Mesenchymal stem cell (in vitro differentiated cells and primary cell): ENCODE measurements at regions not wholly inside any gene's neighbourhood (a gene's known extent, or its start where the extent isn't known, plus 50 kb on each side); places are given as distances from the start of the nearest gene placed in this dataset.

Experiments used
- DNase-seq: peaks from one replicate; pipeline ENCODE4 v3.0.0-alpha.2; 2013
- H2AFZ ChIP-seq: one replicate; pipeline ENCODE4 v1.6.1; 2013; ENCODE audit warnings: low read depth, mild to moderate bottlenecking, control low read depth, inconsistent platforms, low read length, moderate library complexity
- H2AK5ac ChIP-seq: 2 replicates; pipeline ENCODE4 v1.6.1; 2013; ENCODE audit warnings: low read length, moderate library complexity, mild to moderate bottlenecking, inconsistent platforms; ENCODE audit not compliant: severe bottlenecking
- H2BK120ac ChIP-seq: one replicate; pipeline ENCODE4 v1.6.1; 2013; ENCODE audit warnings: low read depth, mild to moderate bottlenecking, inconsistent platforms, low read length, moderate library complexity
- H2BK12ac ChIP-seq, 2 experiments: one replicate each; pipeline ENCODE4 v1.6.1; 2013; ENCODE audit warnings: inconsistent platforms in 2 of 2, low read length in 2 of 2, mild to moderate bottlenecking in 2 of 2, moderate library complexity in 2 of 2, control low read depth in 1 of 2
- H2BK15ac ChIP-seq: one replicate; pipeline ENCODE4 v1.6.1; 2013; ENCODE audit warnings: mild to moderate bottlenecking, low read depth, inconsistent platforms; ENCODE audit not compliant: poor library complexity, severe bottlenecking
- H2BK5ac ChIP-seq: 2 replicates; pipeline ENCODE4 v1.6.1; 2013; ENCODE audit warnings: low read depth, mild to moderate bottlenecking, low read length, control low read depth, inconsistent platforms; ENCODE audit not compliant: poor library complexity, severe bottlenecking
- H3K14ac ChIP-seq, 2 experiments: one replicate each; pipeline ENCODE4 v1.6.1; 2013; ENCODE audit warnings: inconsistent platforms in 2 of 2, low read length in 2 of 2, control low read depth in 1 of 2, mild to moderate bottlenecking in 1 of 2, moderate library complexity in 1 of 2
- H3K18ac ChIP-seq, 2 experiments: one replicate each; pipeline ENCODE4 v1.6.1; 2013; ENCODE audit warnings: inconsistent platforms in 2 of 2, low read length in 2 of 2, control low read depth in 1 of 2, low read depth in 1 of 2, mild to moderate bottlenecking in 1 of 2
- H3K23ac ChIP-seq, 2 experiments: one replicate each; pipeline ENCODE4 v1.6.1; 2013; ENCODE audit warnings: inconsistent platforms in 2 of 2, low read length in 2 of 2, mild to moderate bottlenecking in 2 of 2, moderate library complexity in 2 of 2, control low read depth in 1 of 2
- H3K27ac ChIP-seq: 2 replicates; pipeline ENCODE4 v1.5.1; 2013; ENCODE audit warnings: mild to moderate bottlenecking, moderate library complexity, low read length, control low read depth, inconsistent platforms; ENCODE audit not compliant: poor library complexity, severe bottlenecking
- H3K27me3 ChIP-seq, 2 experiments: 2 replicates each; pipeline versions ENCODE4 v1.6.1 to v1.7.0; 2013; ENCODE audit warnings: low read length in 2 of 2, mild to moderate bottlenecking in 2 of 2, moderate library complexity in 2 of 2, control low read depth in 1 of 2, inconsistent platforms in 1 of 2; ENCODE audit not compliant: control insufficient read depth in 1 of 2, insufficient read depth in 1 of 2
- H3K36me3 ChIP-seq, 2 experiments: 2 replicates each; pipeline versions ENCODE4 v1.6.1 to v1.7.0; 2013; ENCODE audit warnings: low read length in 2 of 2, control low read depth in 1 of 2, inconsistent platforms in 1 of 2, low read depth in 1 of 2, mild to moderate bottlenecking in 1 of 2; ENCODE audit not compliant: insufficient read depth in 2 of 2, control insufficient read depth in 1 of 2
- H3K4ac ChIP-seq, 2 experiments: one replicate each; pipeline ENCODE4 v1.6.1; 2013; ENCODE audit warnings: inconsistent platforms in 2 of 2, low read length in 2 of 2, mild to moderate bottlenecking in 2 of 2, moderate library complexity in 2 of 2, control low read depth in 1 of 2, low read depth in 1 of 2
- H3K4me1 ChIP-seq: 2 replicates; pipeline ENCODE4 v1.6.1; 2013; ENCODE audit warnings: low read depth, low read length, control low read depth; ENCODE audit not compliant: control insufficient read depth, insufficient read depth
- H3K4me2 ChIP-seq: 2 replicates; pipeline ENCODE4 v1.6.1; 2013; ENCODE audit warnings: low read length, mild to moderate bottlenecking, inconsistent platforms; ENCODE audit not compliant: poor library complexity, severe bottlenecking
- H3K4me3 ChIP-seq, 2 experiments: 2 replicates each; pipeline versions ENCODE4 v1.5.1 to v1.7.0; 2013; ENCODE audit warnings: low read length in 2 of 2, mild to moderate bottlenecking in 2 of 2, control low read depth in 1 of 2, low read depth in 1 of 2; ENCODE audit not compliant: insufficient read depth in 1 of 2
- H3K79me1 ChIP-seq: replicated peaks from 2 replicates; pipeline ENCODE4 v1.6.1; 2013; ENCODE audit warnings: mild to moderate bottlenecking, control low read depth, low read length, inconsistent platforms; ENCODE audit not compliant: poor library complexity, severe bottlenecking
- H3K9ac ChIP-seq: 2 replicates; pipeline ENCODE4 v1.7.0; 2013; ENCODE audit warnings: mild to moderate bottlenecking, low read length, moderate library complexity
- H3K9me3 ChIP-seq: 2 replicates; pipeline ENCODE4 v1.7.0; 2013; ENCODE audit warnings: mild to moderate bottlenecking, low read length; ENCODE audit not compliant: control insufficient read depth
- H4K8ac ChIP-seq: one replicate; pipeline ENCODE4 v1.6.1; 2013; ENCODE audit warnings: inconsistent platforms, mild to moderate bottlenecking, low read length, moderate library complexity
- H4K91ac ChIP-seq: one replicate; pipeline ENCODE4 v1.6.1; 2013; ENCODE audit warnings: mild to moderate bottlenecking, low read length, inconsistent platforms
- WGBS: methylation state at CpG from one replicate; pipeline ENCODE4 v1.1.7; 2013; ENCODE audit warnings: mixed read lengths; 5-methylcytosine and 5-hydroxymethylcytosine counted together

- no peaks in the 10 kb centered on the region for H3K27me3 ChIP-seq
- no peak overlapping the region for H4K8ac ChIP-seq
- no peak overlapping the region for H3K4ac ChIP-seq
- H3K9me3 ChIP-seq = peaks cover 13% of the 10 kb centered on the region
- H3K36me3 ChIP-seq = no peaks in the 10 kb centered on the region
- H3K9ac ChIP-seq = no peak overlapping the region
- no peak overlapping the region for H3K4me3 ChIP-seq
- no peaks in the 10 kb centered on the region for H3K79me1 ChIP-seq
- no peak overlapping the region for H4K91ac ChIP-seq
- H2BK15ac ChIP-seq = no peak overlapping the region
- no peak overlapping the region for H3K18ac ChIP-seq
- no peak overlapping the region for H3K4me2 ChIP-seq
- H3K4me1 ChIP-seq = no peaks in the 10 kb centered on the region
- H3K14ac ChIP-seq = no peak overlapping the region
- WGBS = 88% methylated on average over 1 of the region's 2 CpGs
- H3K27ac ChIP-seq = no peak overlapping the region
- H2BK12ac ChIP-seq = no peak overlapping the region
- H2BK5ac ChIP-seq = no peak overlapping the region
- no peak overlapping the region for H2BK120ac ChIP-seq
- H3K23ac ChIP-seq = no peak overlapping the region
- no peak for DNase-seq
- H2AK5ac ChIP-seq = no peak overlapping the region
- no peak overlapping the region for H2AFZ ChIP-seq
Observed at GRCh38 chr6:9634776-9635175, 780.1 kb downstream of the TFAP2A start.

- no peak overlapping the region for H3K27ac ChIP-seq
- H3K36me3 ChIP-seq = no peaks in the 10 kb centered on the region
- H3K79me1 ChIP-seq = no peaks in the 10 kb centered on the region
- peaks cover 17% of the 10 kb centered on the region for H3K9me3 ChIP-seq
- H4K8ac ChIP-seq = no peak overlapping the region
- H4K91ac ChIP-seq = no peak overlapping the region
- H2BK5ac ChIP-seq = no peak overlapping the region
- no peak for DNase-seq
- H3K23ac ChIP-seq = no peak overlapping the region
- H2AK5ac ChIP-seq = no peak overlapping the region
- no peak overlapping the region for H2BK120ac ChIP-seq
- no peak overlapping the region for H3K9ac ChIP-seq
- no peak overlapping the region for H2AFZ ChIP-seq
- H3K4me2 ChIP-seq = no peak overlapping the region
- H3K18ac ChIP-seq = no peak overlapping the region
- no peaks in the 10 kb centered on the region for H3K27me3 ChIP-seq
- no peak overlapping the region for H3K4ac ChIP-seq
- no peak overlapping the region for H2BK12ac ChIP-seq
- H2BK15ac ChIP-seq = no peak overlapping the region
- no peak overlapping the region for H3K14ac ChIP-seq
- no peaks in the 10 kb centered on the region for H3K4me1 ChIP-seq
- no peak overlapping the region for H3K4me3 ChIP-seq
Observed at GRCh38 chr6:9632026-9632425, 782.8 kb downstream of the TFAP2A start.

GRCh38 chr6:9628819-9629218, 786.1 kb downstream of the TFAP2A start:
- no peak overlapping the region for H2BK15ac ChIP-seq
- H3K27ac ChIP-seq = no peak overlapping the region
- no peaks in the 10 kb centered on the region for H3K79me1 ChIP-seq

GRCh38 chr6:9627916-9628315, 787.0 kb downstream of the TFAP2A start:
- Histone ChIP-seq H4K91ac (no peak overlapping the region), H3K36me3 (no peaks in the 10 kb centered on the region), H3K4me1 (no peaks in the 10 kb centered on the region), H2BK5ac (no peak overlapping the region), H3K14ac (no peak overlapping the region), H2BK15ac (no peak overlapping the region), H3K18ac (no peak overlapping the region), H3K27me3 (no peaks in the 10 kb centered on the region), H3K9me3 (peaks cover 38% of the 10 kb centered on the region), H3K4me2 (no peak overlapping the region), H2BK12ac (no peak overlapping the region), H4K8ac (no peak overlapping the region), H3K79me1 (no peaks in the 10 kb centered on the region), H2AK5ac (no peak overlapping the region), H2BK120ac (no peak overlapping the region), H3K4ac (no peak overlapping the region), H3K4me3 (no peak overlapping the region), H3K27ac (no peak overlapping the region), H3K9ac (no peak overlapping the region), H2AFZ (no peak overlapping the region), H3K23ac (no peak overlapping the region)
- DNase-seq = no peak
- 61% methylated on average over 3 of the region's 3 CpGs for WGBS

More at GRCh38 chr6:9628819-9629218, 786.1 kb downstream of the TFAP2A start:
- no peak overlapping the region for H3K14ac ChIP-seq
- H2BK5ac ChIP-seq = no peak overlapping the region
- H4K91ac ChIP-seq = no peak overlapping the region
- DNase-seq = peak; percentile 8
- no peak overlapping the region for H4K8ac ChIP-seq
- no peaks in the 10 kb centered on the region for H3K36me3 ChIP-seq
- H3K4ac ChIP-seq = no peak overlapping the region
- H3K23ac ChIP-seq = no peak overlapping the region
- H2AFZ ChIP-seq = no peak overlapping the region
- H3K18ac ChIP-seq = no peak overlapping the region
- H3K9me3 ChIP-seq = peaks cover 38% of the 10 kb centered on the region
- H3K9ac ChIP-seq = no peak overlapping the region
- no peak overlapping the region for H3K4me2 ChIP-seq
- no peaks in the 10 kb centered on the region for H3K27me3 ChIP-seq
- no peak overlapping the region for H2AK5ac ChIP-seq
- no peak overlapping the region for H2BK12ac ChIP-seq
- H3K4me1 ChIP-seq = no peaks in the 10 kb centered on the region
- H3K4me3 ChIP-seq = no peak overlapping the region
- H2BK120ac ChIP-seq = no peak overlapping the region
